ENCODE measurements at regions not wholly inside any gene's neighbourhood (a gene's known extent, or its start where the extent isn't known, plus 50 kb on each side); places are given as distances from the start of the nearest gene placed in this dataset.
A peak's percentile ranks its signal among the peaks of the same experiment; 100 is the strongest.

GRCh38 chr18:76179257-76179656 lies 315.8 kb downstream of the ZNF516 start:
- no peak for DNase-seq

GRCh38 chr18:76177160-76177559 lies 317.9 kb downstream of the ZNF516 start:
- no peak for DNase-seq

- DNase-seq: no peak
These were observed 320.6 kb downstream of the ZNF516 start for GRCh38 chr18:76174451-76174850.

- DNase-seq: no peak
These were observed 325.3 kb downstream of the ZNF516 start for GRCh38 chr18:76169733-76170132.

GRCh38 chr18:76167845-76168621 lies 327.0 kb downstream of the ZNF516 start:
- no peak for DNase-seq

GRCh38 chr18:76167410-76167809 lies 327.6 kb downstream of the ZNF516 start:
- no peak for DNase-seq

GRCh38 chr18:76162886-76163285 lies 332.2 kb downstream of the ZNF516 start:
- DNase-seq: no peak

- DNase-seq: no peak
These were observed 333.1 kb downstream of the ZNF516 start for GRCh38 chr18:76161983-76162382.

- no peak for DNase-seq
These were observed 341.4 kb downstream of the ZNF516 start for GRCh38 chr18:76153691-76154090.

GRCh38 chr18:76149734-76150133 lies 345.3 kb downstream of the ZNF516 start:
- DNase-seq: no peak

- DNase-seq: no peak
These were observed 345.8 kb downstream of the ZNF516 start for GRCh38 chr18:76149284-76149683.

- no peak for DNase-seq
These were observed 349.3 kb downstream of the ZNF516 start for GRCh38 chr18:76145521-76146376.

- no peak for DNase-seq
These were observed 350.2 kb downstream of the ZNF516 start for GRCh38 chr18:76144844-76145243.

GRCh38 chr18:76142611-76143010 lies 352.4 kb downstream of the ZNF516 start:
- DNase-seq: no peak

GRCh38 chr18:76139844-76140243 lies 355.2 kb downstream of the ZNF516 start:
- DNase-seq: no peak

- no peak for DNase-seq
These were observed 357.8 kb downstream of the ZNF516 start for GRCh38 chr18:76137216-76137615.

- DNase-seq: no peak
These were observed 358.3 kb downstream of the ZNF516 start for GRCh38 chr18:76136701-76137100.

- DNase-seq: no peak
These were observed 360.4 kb downstream of the ZNF516 start for GRCh38 chr18:76134628-76135027.

GRCh38 chr18:76133873-76134272 lies 361.2 kb downstream of the ZNF516 start:
- DNase-seq: no peak

GRCh38 chr18:76131738-76132137 lies 363.3 kb downstream of the ZNF516 start:
- no peak for DNase-seq

- DNase-seq: no peak
These were observed 364.2 kb downstream of the ZNF516 start for GRCh38 chr18:76130845-76131244.

- peak in 1 of 2 experiments; percentile 6 for DNase-seq
These were observed 368.7 kb downstream of the ZNF516 start for GRCh38 chr18:76126327-76126726.

- no peak for DNase-seq
These were observed 374.0 kb downstream of the ZNF516 start for GRCh38 chr18:76121011-76121410.

GRCh38 chr18:76115580-76115979 lies 379.5 kb downstream of the ZNF516 start:
- DNase-seq: no peak

Measured in SHP77 (cell line).